PC-3 (cell line): ENCODE measurements at regions not wholly inside any gene's neighbourhood (a gene's known extent, or its start where the extent isn't known, plus 50 kb on each side); places are given as distances from the start of the nearest gene placed in this dataset.

Experiments used
- ATAC-seq: fragments of 200-7000 bp; cut with Tn5 transposase; 2 replicates; pipeline ENCODE4 v1.9.1; 2020; ENCODE audit warnings: mild to moderate bottlenecking, moderate library complexity
- BruUV-seq: library from RNA; stranded (reverse); fragments of 400-500 nt; replicated peaks from 2 replicates; lab custom pipeline; 2021; lab: Mats Ljungman, UMichigan
- CTCF ChIA-PET: fragments of 300-600 bp; sonication (Branson Sonifier 250); formaldehyde crosslinking; loops from one replicate; lab custom pipeline; 2022; ENCODE audit warnings: antibody characterized with exemption; lab: Charles Lee
- POLR2A ChIA-PET: fragments of 300-600 bp; sonication (Branson Sonifier 250); formaldehyde crosslinking; loops from one replicate; lab custom pipeline; 2022; ENCODE audit warnings: antibody characterized with exemption; ENCODE audit not compliant: unreplicated experiment; lab: Charles Lee
- DNase-seq: peaks from one replicate; pipeline ENCODE4 v3.0.0-alpha.2; 2015
- H2AFZ ChIP-seq: fragments of 300-600 bp; sonication (generic); 2 replicates; pipeline ENCODE4 v1.6.0; 2016; ENCODE audit warnings: antibody characterized with exemption, low read length
- H3F3A ChIP-seq: fragments of 300-600 bp; sonication (generic); one replicate; pipeline ENCODE4 v1.6.0; 2017; ENCODE audit warnings: antibody characterized with exemption, low read length, control low read depth, mild to moderate bottlenecking; ENCODE audit not compliant: unreplicated experiment
- H3K27ac ChIP-seq: fragments of 300-600 bp; sonication (generic); 2 replicates; pipeline ENCODE4 v1.5.1; 2016; ENCODE audit warnings: mild to moderate bottlenecking, low read length
- H3K27me3 ChIP-seq: fragments of 300-600 bp; sonication (generic); 2 replicates; pipeline ENCODE4 v1.6.1; 2016; ENCODE audit warnings: low read length, mixed read lengths
- H3K36me3 ChIP-seq: fragments of 300-600 bp; sonication (generic); 2 replicates; pipeline ENCODE4 v1.6.1; 2016; ENCODE audit warnings: low read depth, mixed run types, low read length, mixed read lengths
- H3K4me1 ChIP-seq: fragments of 300-600 bp; sonication (generic); 2 replicates; pipeline ENCODE4 v1.5.1; 2016; ENCODE audit warnings: low read length; ENCODE audit not compliant: insufficient read depth
- H3K4me2 ChIP-seq: fragments of 300-600 bp; sonication (generic); 2 replicates; pipeline ENCODE4 v1.6.0; 2016; ENCODE audit warnings: low read length
- H3K4me3 ChIP-seq: fragments of 300-600 bp; sonication (generic); 2 replicates; pipeline ENCODE4 v1.5.1; 2016; ENCODE audit warnings: mild to moderate bottlenecking, low read length, mixed read lengths
- H3K79me2 ChIP-seq: fragments of 300-600 bp; sonication (generic); 2 replicates; pipeline ENCODE4 v1.6.1; 2017; ENCODE audit warnings: low read length, mixed read lengths
- H3K9ac ChIP-seq: fragments of 300-600 bp; sonication (generic); 2 replicates; pipeline ENCODE4 v1.6.0; 2016; ENCODE audit warnings: mild to moderate bottlenecking, low read length
- H3K9me2 ChIP-seq: fragments of 300-600 bp; sonication (generic); replicated peaks from 2 replicates; pipeline ENCODE4 v1.6.1; 2016; ENCODE audit warnings: mixed run types, low read length, mixed read lengths
- H3K9me3 ChIP-seq: fragments of 300-600 bp; sonication (generic); 2 replicates; pipeline ENCODE4 v1.6.1; 2016; ENCODE audit warnings: low read length, mixed read lengths
- H4K20me1 ChIP-seq: fragments of 300-600 bp; sonication (generic); 2 replicates; pipeline ENCODE4 v1.6.1; 2016; ENCODE audit warnings: low read length, mixed read lengths
- EZH2 ChIP-seq: fragments of 300-600 bp; sonication (generic); IDR thresholded peaks from one replicate; pipeline ENCODE4 v1.6.1; 2017; ENCODE audit warnings: antibody characterized with exemption, mild to moderate bottlenecking, low read length; ENCODE audit not compliant: unreplicated experiment
- EZH2phosphoT487 ChIP-seq: fragments of 300-600 bp; sonication (generic); IDR thresholded peaks from 2 replicates; pipeline ENCODE4 v1.6.1; 2018; ENCODE audit warnings: mild to moderate bottlenecking, antibody characterized with exemption, low read length, borderline replicate concordance
- intact Hi-C: fragments of 100-400 bp; cut with micrococcal nuclease; formaldehyde crosslinking; loops from 2 replicates; pipeline ENCODE4 v1.9.0; 2023
- TF ChIP-seq, protein P1 (sequence below): fragments of 300-600 bp; sonication (generic); conservative IDR thresholded peaks from 2 replicates; pipeline ENCODE4 v1.5.1; 2017; ENCODE audit warnings: antibody characterized with exemption, low read depth, mild to moderate bottlenecking, low read length

GRCh38 chr1:91161749-91162148 lies 139.9 kb upstream of the ZNF644 start:
- Histone ChIP-seq H3K36me3 (no peaks in the 10 kb centered on the region), H3K27me3 (peaks cover 25% of the 10 kb centered on the region), H4K20me1 (no peaks in the 10 kb centered on the region), H3K4me3 (no peak overlapping the region), H3K9ac (no peak overlapping the region), H3K4me2 (no peak overlapping the region), H3K27ac (no peak overlapping the region), H3F3A (no peaks in the 10 kb centered on the region), H2AFZ (no peak overlapping the region), H3K9me3 (no peaks in the 10 kb centered on the region), H3K9me2 (no peaks in the 10 kb centered on the region), H3K4me1 (no peaks in the 10 kb centered on the region), H3K79me2 (no peaks in the 10 kb centered on the region)
- BruUV-seq, result no TSS peak
- intact Hi-C loops, result no loop called here
- TF ChIP-seq EZH2phosphoT487 (no peak), EZH2 (no peak)
- TF ChIP-seq, protein P1, sequence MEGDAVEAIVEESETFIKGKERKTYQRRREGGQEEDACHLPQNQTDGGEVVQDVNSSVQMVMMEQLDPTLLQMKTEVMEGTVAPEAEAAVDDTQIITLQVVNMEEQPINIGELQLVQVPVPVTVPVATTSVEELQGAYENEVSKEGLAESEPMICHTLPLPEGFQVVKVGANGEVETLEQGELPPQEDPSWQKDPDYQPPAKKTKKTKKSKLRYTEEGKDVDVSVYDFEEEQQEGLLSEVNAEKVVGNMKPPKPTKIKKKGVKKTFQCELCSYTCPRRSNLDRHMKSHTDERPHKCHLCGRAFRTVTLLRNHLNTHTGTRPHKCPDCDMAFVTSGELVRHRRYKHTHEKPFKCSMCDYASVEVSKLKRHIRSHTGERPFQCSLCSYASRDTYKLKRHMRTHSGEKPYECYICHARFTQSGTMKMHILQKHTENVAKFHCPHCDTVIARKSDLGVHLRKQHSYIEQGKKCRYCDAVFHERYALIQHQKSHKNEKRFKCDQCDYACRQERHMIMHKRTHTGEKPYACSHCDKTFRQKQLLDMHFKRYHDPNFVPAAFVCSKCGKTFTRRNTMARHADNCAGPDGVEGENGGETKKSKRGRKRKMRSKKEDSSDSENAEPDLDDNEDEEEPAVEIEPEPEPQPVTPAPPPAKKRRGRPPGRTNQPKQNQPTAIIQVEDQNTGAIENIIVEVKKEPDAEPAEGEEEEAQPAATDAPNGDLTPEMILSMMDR, result no peak
- CTCF ChIA-PET, result no interaction called here
- DNase-seq (no peak), ATAC-seq (no peak)
- POLR2A ChIA-PET, result no interaction called here

GRCh38 chr1:91161166-91161565 lies 139.3 kb upstream of the ZNF644 start:
- Histone ChIP-seq H3K4me3 (no peak overlapping the region), H3K9ac (no peak overlapping the region), H3F3A (no peaks in the 10 kb centered on the region), H3K79me2 (no peaks in the 10 kb centered on the region), H3K27me3 (peaks cover 30% of the 10 kb centered on the region), H3K9me2 (no peaks in the 10 kb centered on the region), H3K27ac (no peak overlapping the region), H2AFZ (no peak overlapping the region), H4K20me1 (no peaks in the 10 kb centered on the region), H3K4me2 (no peak overlapping the region), H3K4me1 (no peaks in the 10 kb centered on the region), H3K36me3 (no peaks in the 10 kb centered on the region), H3K9me3 (no peaks in the 10 kb centered on the region)
- intact Hi-C loops, result no loop called here
- DNase-seq (no peak), ATAC-seq (no peak)
- no TSS peak for BruUV-seq
- POLR2A ChIA-PET, result no interaction called here
- TF ChIP-seq EZH2, result no peak
- no peak for TF ChIP-seq EZH2phosphoT487
- TF ChIP-seq, protein P1, result no peak
- CTCF ChIA-PET, result no interaction called here

DNA sequence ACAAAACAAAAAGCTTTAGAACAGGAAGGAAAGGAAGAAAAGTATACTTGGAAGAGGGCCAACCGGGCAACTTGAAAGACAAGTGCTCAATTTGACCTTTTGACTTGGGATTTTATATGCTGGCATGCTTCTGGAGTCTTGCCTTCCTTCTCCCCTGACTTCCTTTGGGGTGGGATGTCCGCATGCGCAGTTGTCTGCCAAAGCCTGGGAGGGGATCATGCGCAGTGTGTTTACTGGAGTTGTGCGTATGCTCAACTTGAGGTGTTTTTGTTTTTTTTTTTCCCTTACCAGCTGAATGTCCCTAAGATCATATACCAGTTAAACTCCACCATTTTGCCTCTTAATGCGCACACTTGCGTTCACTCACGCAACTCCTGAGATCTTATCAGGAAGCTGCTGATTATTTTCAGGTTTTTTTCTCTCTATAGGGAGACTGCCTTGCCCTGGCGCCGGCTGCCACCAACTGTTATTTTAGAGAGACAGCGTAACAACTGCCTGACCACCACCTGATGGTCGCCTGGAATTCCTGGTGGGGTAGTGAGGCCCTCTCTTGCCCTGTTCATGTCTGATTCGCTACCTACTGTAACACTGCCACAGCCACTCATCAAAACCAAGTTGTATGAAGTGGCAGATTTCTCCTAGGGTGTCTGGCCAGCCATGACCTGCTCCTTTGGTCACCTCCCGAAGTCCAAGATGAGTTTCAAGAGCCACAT lies 138.7 kb upstream of the ZNF644 start:
- H3K27ac ChIP-seq, result no peak overlapping the region

More for the DNA sequence above, 138.7 kb upstream of the ZNF644 start:
- no peak overlapping the region for H2AFZ ChIP-seq
- intact Hi-C loops, result no loop called here
- H3K4me3 ChIP-seq, result no peak overlapping the region
- TF ChIP-seq, protein P1, result no peak
- TF ChIP-seq EZH2phosphoT487 (no peak), EZH2 (no peak)
- no peak overlapping the region for H3K4me2 ChIP-seq
- no peaks in the 10 kb centered on the region for H4K20me1 ChIP-seq
- H3K79me2 ChIP-seq, result no peaks in the 10 kb centered on the region
- no peaks in the 10 kb centered on the region for H3F3A ChIP-seq
- no peaks in the 10 kb centered on the region for H3K4me1 ChIP-seq
- no peak for DNase-seq
- ChIA-PET POLR2A (no interaction called here), CTCF (no interaction called here)
- H3K9ac ChIP-seq, result no peak overlapping the region
- no TSS peak for BruUV-seq
- no peak for ATAC-seq
- H3K9me2 ChIP-seq, result no peaks in the 10 kb centered on the region
- no peaks in the 10 kb centered on the region for H3K9me3 ChIP-seq
- H3K27me3 ChIP-seq, result peaks cover 37% of the 10 kb centered on the region
- no peaks in the 10 kb centered on the region for H3K36me3 ChIP-seq
